ENCODE measurements at regions not wholly inside any gene's neighbourhood (a gene's known extent, or its start where the extent isn't known, plus 50 kb on each side); places are given as distances from the start of the nearest gene placed in this dataset.

DNA sequence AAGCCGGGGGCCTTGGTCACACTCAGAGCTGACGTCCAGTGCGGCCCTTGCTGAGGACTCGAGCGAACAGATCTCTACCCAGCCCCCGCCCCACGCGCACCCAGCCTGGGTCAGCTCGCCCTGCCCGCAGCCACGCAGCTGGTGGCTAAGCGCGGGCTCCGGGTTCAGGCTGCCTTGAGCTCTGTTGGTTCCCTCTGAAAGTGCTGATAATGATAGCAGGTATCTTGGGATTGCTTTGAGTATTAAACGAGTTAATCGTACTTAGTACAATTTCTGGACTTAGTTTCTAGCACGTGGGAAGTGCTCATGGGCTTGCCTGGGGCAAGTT lies 88.1 kb upstream of the TGM3 start:
- 33% methylated on average over 9 of the region's 17 CpGs for WGBS (ENCODE audit: missing lambda C conversion rate)
- Histone ChIP-seq H3K27ac (peak overlapping the region; percentile 63 to 85; a peak in 5 of 6 replicates), H3K4me3 (peak overlapping the region; percentile 57), H3K4me1 (no peaks in the 10 kb centered on the region), H3K4me2 (peak overlapping the region; percentile 79), H3K9me3 (no peaks in the 10 kb centered on the region)
- TF ChIP-seq SMC3 (IDR thresholded peaks at IDR 0.05) (0 out of 3 replicates have a peak, but pooled peaks have one; percentile 2), MAFK (IDR thresholded peaks at IDR 0.05; ENCODE audit: partially characterized antibody) (no peak), POLR2A (IDR thresholded peaks at IDR 0.05; ENCODE audit: low read length) (no peak)
- TF ChIP-seq, protein P1, sequence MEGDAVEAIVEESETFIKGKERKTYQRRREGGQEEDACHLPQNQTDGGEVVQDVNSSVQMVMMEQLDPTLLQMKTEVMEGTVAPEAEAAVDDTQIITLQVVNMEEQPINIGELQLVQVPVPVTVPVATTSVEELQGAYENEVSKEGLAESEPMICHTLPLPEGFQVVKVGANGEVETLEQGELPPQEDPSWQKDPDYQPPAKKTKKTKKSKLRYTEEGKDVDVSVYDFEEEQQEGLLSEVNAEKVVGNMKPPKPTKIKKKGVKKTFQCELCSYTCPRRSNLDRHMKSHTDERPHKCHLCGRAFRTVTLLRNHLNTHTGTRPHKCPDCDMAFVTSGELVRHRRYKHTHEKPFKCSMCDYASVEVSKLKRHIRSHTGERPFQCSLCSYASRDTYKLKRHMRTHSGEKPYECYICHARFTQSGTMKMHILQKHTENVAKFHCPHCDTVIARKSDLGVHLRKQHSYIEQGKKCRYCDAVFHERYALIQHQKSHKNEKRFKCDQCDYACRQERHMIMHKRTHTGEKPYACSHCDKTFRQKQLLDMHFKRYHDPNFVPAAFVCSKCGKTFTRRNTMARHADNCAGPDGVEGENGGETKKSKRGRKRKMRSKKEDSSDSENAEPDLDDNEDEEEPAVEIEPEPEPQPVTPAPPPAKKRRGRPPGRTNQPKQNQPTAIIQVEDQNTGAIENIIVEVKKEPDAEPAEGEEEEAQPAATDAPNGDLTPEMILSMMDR (IDR thresholded peaks at IDR 0.05): peak; percentile 26; the same call in 2 of the 3 replicates
- FAIRE-seq: no peak
- CTCF ChIA-PET: interaction anchor here (0.6 to 9.6 kb wide), 78 partner anchors 10 to 656 kb away, joined by 3 to 117 read pairs (median 5); no protein-coding TSS in a partner anchor
- POLR2A ChIA-PET: interaction anchor here (0.8 to 1.7 kb wide), 4 partner anchors 105 to 445 kb away, joined by 3 to 8 read pairs (median 6); partner anchors contain the start of genes NOP56 and SNRPB
- peak in 1 of 2 experiments; percentile 53; a peak in 2 of 6 replicates for ATAC-seq
- DNase-seq (ENCODE audit: low read depth in 1 of 2, low spot score in 1 of 2): no peak

DNA sequence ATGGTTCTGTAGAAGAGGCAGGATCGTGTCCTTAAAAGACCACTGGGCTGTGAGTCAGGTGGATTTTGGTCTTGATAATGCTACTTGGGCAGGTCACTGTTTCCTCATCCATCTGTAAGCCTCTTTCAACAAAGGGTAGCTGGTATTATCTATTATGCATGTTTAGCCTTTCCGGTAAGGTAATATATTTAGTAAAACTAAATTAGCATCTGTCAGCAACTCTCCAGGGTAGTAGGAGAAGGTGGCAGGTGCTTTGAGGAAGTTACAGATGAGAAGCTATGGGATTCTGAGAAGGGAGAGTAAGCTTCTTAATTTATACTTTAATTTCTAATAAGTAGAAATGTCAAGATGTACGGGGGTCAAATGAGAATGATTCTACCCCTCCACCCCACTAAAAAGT lies 86.9 kb upstream of the TGM3 start:
- ATAC-seq (no peak), DNase-seq (ENCODE audit: low read depth in 1 of 2, low spot score in 1 of 2) (no peak), FAIRE-seq (no peak)
- ChIA-PET CTCF (interaction anchor here (0.7 to 9.6 kb wide), 12 partner anchors 10 to 407 kb away, joined by 3 to 117 read pairs (median 10); no protein-coding TSS in a partner anchor), POLR2A (interaction anchor here (0.7 to 1.7 kb wide), 2 partner anchors 52 to 106 kb away, joined by 5 to 6 read pairs; no protein-coding TSS in a partner anchor)
- H3K27ac ChIP-seq: no peak overlapping the region
- no peak overlapping the region for H3K4me2 ChIP-seq
- no peaks in the 10 kb centered on the region for H3K9me3 ChIP-seq
- TF ChIP-seq FOSB (CRISPR knock-in tag; IDR thresholded peaks at IDR 0.05): no peak
- peak; percentile 18 for TF ChIP-seq MAFK (IDR thresholded peaks at IDR 0.05; ENCODE audit: partially characterized antibody)
- 65% methylated on average over 3 of the region's 3 CpGs for WGBS (ENCODE audit: missing lambda C conversion rate)
- no peak overlapping the region for H3K4me3 ChIP-seq
- no peaks in the 10 kb centered on the region for H3K4me1 ChIP-seq

DNA sequence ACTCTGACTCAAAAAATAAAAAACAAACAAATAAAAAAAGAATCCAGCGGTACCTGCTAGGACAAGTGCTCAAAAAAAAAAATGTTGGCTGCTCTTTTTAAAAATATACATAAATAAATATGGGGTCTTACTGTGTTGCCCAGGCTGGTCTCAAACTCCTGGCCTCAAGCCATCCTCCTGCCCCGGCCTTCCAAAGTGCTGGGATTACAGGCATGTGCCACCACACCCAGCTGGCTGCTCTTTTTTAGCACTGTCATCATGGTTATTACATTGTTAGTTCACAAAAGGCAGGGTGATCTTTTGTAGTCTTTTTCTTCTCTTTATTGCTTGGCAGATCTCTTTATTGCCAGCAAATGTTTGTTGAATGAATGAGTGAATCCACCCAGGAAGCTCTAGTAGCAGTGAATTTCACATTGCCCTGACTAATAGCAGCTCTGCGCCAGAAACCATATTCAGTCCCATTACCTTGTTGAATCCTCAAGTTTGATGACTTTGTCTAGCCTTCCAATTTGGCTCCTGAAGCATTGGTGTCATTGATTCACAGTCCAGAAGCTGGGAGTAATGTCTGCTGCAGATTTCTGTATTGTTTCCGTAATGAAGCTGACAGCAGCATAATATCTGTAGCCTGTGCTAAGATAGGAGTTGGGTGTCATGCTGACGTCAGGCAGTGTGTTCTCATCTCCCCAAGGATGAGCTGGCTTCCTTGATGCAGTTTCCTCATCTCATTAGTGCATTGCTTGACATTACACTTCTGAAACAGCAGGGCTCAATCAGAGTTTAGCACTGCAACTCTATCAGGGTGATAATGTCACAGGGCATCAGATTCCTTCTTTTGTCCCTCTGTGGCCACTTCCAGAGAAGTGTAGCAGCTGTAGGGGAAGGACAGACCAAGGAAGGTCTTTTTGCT lies 84.9 kb upstream of the TGM3 start:
- POLR2A ChIA-PET: no interaction called here
- 63% methylated on average over 5 of the region's 5 CpGs for WGBS (ENCODE audit: missing lambda C conversion rate)

DNA sequence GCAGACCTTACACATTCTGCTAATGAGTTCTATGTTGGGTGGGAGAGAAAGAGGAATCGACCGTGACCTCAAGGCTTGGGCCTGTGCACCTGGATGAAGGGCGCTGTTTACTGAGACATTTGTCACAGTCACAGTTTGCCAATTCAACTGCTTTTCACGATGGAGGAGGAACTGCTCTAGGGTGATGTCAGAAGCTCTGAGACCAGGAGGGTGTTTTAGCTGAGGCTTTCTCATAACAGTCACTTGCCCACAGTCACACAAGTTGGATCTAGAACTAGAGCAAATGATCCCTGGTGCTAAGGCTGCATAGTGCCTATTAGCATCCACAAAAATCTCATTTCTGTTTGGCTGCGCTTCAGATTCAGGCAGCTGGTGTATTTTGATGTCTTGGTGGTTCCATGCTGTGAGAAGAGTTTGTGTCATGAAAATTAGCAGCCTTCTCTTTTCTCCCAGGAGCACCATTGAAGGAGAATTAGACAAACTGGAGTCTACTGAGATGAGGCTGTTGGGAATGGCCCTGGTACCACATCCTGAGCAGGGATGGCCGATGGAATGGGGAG lies 83.3 kb upstream of the TGM3 start:
- Histone ChIP-seq H3K4me1 (no peaks in the 10 kb centered on the region), H3K4me3 (no peak overlapping the region), H3K4me2 (no peak overlapping the region), H3K9me3 (no peaks in the 10 kb centered on the region), H3K27ac (no peak overlapping the region)
- ChIA-PET POLR2A (no interaction called here), CTCF (interaction anchor here (0.7 to 9.6 kb wide), 3 partner anchors 10 to 239 kb away, joined by 3 to 117 read pairs (median 5); no protein-coding TSS in a partner anchor)
- no peak for ATAC-seq
- DNase-seq (ENCODE audit: low read depth in 1 of 2, low spot score in 1 of 2): no peak
- WGBS (ENCODE audit: missing lambda C conversion rate): 59% methylated on average over 6 of the region's 6 CpGs
- no peak for FAIRE-seq
- TF ChIP-seq, protein P2, sequence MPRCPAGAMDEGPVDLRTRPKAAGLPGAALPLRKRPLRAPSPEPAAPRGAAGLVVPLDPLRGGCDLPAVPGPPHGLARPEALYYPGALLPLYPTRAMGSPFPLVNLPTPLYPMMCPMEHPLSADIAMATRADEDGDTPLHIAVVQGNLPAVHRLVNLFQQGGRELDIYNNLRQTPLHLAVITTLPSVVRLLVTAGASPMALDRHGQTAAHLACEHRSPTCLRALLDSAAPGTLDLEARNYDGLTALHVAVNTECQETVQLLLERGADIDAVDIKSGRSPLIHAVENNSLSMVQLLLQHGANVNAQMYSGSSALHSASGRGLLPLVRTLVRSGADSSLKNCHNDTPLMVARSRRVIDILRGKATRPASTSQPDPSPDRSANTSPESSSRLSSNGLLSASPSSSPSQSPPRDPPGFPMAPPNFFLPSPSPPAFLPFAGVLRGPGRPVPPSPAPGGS (IDR thresholded peaks at IDR 0.05): no peak
- TF ChIP-seq, protein P3, sequence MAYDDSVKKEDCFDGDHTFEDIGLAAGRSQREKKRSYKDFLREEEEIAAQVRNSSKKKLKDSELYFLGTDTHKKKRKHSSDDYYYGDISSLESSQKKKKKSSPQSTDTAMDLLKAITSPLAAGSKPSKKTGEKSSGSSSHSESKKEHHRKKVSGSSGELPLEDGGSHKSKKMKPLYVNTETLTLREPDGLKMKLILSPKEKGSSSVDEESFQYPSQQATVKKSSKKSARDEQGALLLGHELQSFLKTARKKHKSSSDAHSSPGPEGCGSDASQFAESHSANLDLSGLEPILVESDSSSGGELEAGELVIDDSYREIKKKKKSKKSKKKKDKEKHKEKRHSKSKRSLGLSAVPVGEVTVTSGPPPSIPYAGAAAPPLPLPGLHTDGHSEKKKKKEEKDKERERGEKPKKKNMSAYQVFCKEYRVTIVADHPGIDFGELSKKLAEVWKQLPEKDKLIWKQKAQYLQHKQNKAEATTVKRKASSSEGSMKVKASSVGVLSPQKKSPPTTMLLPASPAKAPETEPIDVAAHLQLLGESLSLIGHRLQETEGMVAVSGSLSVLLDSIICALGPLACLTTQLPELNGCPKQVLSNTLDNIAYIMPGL (CRISPR knock-in tag; IDR thresholded peaks at IDR 0.05; ENCODE audit: borderline replicate concordance): no peak
- TF ChIP-seq RCOR1 (IDR thresholded peaks at IDR 0.05; ENCODE audit: low read depth, low read length) (no peak), CBX8 (IDR thresholded peaks at IDR 0.05) (no peak), HDAC2 (IDR thresholded peaks at IDR 0.05) (no peak), HEYL (CRISPR knock-in tag; IDR thresholded peaks at IDR 0.05) (no peak), FOSB (CRISPR knock-in tag; IDR thresholded peaks at IDR 0.05) (no peak), ZFP36 (IDR thresholded peaks at IDR 0.05; ENCODE audit: borderline replicate concordance, partially characterized antibody) (no peak), POLR2AphosphoS2 (conservative IDR thresholded peaks at IDR 0.05; ENCODE audit: low read length) (no peak), EP300 (IDR thresholded peaks at IDR 0.05) (no peak), CHD4 (IDR thresholded peaks at IDR 0.05; ENCODE audit: borderline replicate concordance) (no peak)
- TF ChIP-seq, protein P4, sequence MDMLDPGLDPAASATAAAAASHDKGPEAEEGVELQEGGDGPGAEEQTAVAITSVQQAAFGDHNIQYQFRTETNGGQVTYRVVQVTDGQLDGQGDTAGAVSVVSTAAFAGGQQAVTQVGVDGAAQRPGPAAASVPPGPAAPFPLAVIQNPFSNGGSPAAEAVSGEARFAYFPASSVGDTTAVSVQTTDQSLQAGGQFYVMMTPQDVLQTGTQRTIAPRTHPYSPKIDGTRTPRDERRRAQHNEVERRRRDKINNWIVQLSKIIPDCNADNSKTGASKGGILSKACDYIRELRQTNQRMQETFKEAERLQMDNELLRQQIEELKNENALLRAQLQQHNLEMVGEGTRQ (IDR thresholded peaks at IDR 0.05): no peak

More for the DNA sequence above, 84.9 kb upstream of the TGM3 start:
- TF ChIP-seq CHD4 (IDR thresholded peaks at IDR 0.05; ENCODE audit: borderline replicate concordance) (no peak), MAZ (IDR thresholded peaks at IDR 0.05; ENCODE audit: borderline replicate concordance, low read depth, low read length) (no peak), RFX5 (IDR thresholded peaks at IDR 0.05) (no peak), MAFK (IDR thresholded peaks at IDR 0.05; ENCODE audit: partially characterized antibody) (peak; percentile 40)
- TF ChIP-seq, protein P1 (IDR thresholded peaks at IDR 0.05): no peak
- ATAC-seq: no peak
- Histone ChIP-seq H3K9me3 (no peaks in the 10 kb centered on the region), H3K4me3 (no peak overlapping the region), H3K4me1 (no peaks in the 10 kb centered on the region), H3K4me2 (no peak overlapping the region), H3K27ac (no peak overlapping the region)
- DNase-seq (ENCODE audit: low read depth in 1 of 2, low spot score in 1 of 2): peak in 1 of 2 experiments; percentile 37
- CTCF ChIA-PET: interaction anchor here (0.6 to 9.6 kb wide), 6 partner anchors 12 to 339 kb away, joined by 3 to 117 read pairs (median 3); no protein-coding TSS in a partner anchor
- no peak for FAIRE-seq

Data from A549 (cell line).